ENCODE measurements at regions not wholly inside any gene's neighbourhood (a gene's known extent, or its start where the extent isn't known, plus 50 kb on each side); places are given as distances from the start of the nearest gene placed in this dataset.

DNA sequence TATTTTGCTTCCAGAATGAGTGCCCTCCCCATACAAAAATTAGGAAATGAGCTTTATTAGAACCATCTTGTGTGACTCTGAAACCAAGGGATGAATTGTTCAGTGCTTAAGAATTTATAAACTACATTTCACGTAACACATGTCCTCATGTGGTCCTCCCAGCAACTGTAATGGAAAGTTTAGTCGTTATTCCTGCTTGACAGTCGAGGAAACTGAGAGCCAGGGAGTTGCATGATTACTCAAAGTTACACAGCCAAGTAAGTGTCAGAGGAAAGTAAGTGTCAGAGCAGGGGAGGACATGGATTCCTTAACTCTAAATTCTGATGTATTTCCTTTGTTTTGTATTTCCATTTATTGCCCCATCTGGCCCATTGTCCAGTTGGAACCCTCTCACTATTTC, 453.9 kb downstream of the FUT8 start:
- TF ChIP-seq, protein P1, sequence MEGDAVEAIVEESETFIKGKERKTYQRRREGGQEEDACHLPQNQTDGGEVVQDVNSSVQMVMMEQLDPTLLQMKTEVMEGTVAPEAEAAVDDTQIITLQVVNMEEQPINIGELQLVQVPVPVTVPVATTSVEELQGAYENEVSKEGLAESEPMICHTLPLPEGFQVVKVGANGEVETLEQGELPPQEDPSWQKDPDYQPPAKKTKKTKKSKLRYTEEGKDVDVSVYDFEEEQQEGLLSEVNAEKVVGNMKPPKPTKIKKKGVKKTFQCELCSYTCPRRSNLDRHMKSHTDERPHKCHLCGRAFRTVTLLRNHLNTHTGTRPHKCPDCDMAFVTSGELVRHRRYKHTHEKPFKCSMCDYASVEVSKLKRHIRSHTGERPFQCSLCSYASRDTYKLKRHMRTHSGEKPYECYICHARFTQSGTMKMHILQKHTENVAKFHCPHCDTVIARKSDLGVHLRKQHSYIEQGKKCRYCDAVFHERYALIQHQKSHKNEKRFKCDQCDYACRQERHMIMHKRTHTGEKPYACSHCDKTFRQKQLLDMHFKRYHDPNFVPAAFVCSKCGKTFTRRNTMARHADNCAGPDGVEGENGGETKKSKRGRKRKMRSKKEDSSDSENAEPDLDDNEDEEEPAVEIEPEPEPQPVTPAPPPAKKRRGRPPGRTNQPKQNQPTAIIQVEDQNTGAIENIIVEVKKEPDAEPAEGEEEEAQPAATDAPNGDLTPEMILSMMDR (IDR thresholded peaks at IDR 0.05): no peak
- TF ChIP-seq POLR2A (IDR thresholded peaks at IDR 0.05): no peak

Measured in body of pancreas (tissue), 4 donors.